Loucy (cell line): ENCODE measurements at regions not wholly inside any gene's neighbourhood (a gene's known extent, or its start where the extent isn't known, plus 50 kb on each side); places are given as distances from the start of the nearest gene placed in this dataset.

Source experiments
- H2AFZ ChIP-seq: fragments of 200-600 bp; sonication (generic); 2 replicates; pipeline ENCODE4 v1.6.0; 2016; ENCODE audit warnings: antibody characterized with exemption, mild to moderate bottlenecking, low read length, moderate library complexity
- H3F3A ChIP-seq: fragments of 200-600 bp; 2 replicates; pipeline ENCODE4 v1.6.0; 2016; ENCODE audit warnings: antibody characterized with exemption, low read depth, mild to moderate bottlenecking
- H3K27me3 ChIP-seq: fragments of 200-600 bp; sonication (generic); 2 replicates; pipeline ENCODE4 v1.6.1; 2014; ENCODE audit warnings: low read length, mild to moderate bottlenecking; ENCODE audit not compliant: insufficient read depth, poor library complexity, severe bottlenecking
- H3K36me3 ChIP-seq: fragments of 200-600 bp; sonication (generic); 2 replicates; pipeline ENCODE4 v1.6.1; 2016; ENCODE audit warnings: low read length; ENCODE audit not compliant: insufficient read depth
- H3K4me1 ChIP-seq: fragments of 200-600 bp; sonication (generic); 2 replicates; pipeline ENCODE4 v1.5.1; 2014; ENCODE audit warnings: low read length, mild to moderate bottlenecking; ENCODE audit not compliant: insufficient read depth, poor library complexity, severe bottlenecking
- H3K4me2 ChIP-seq: fragments of 200-600 bp; sonication (generic); 2 replicates; pipeline ENCODE4 v1.6.0; 2014; ENCODE audit warnings: antibody characterized with exemption, low read length, low read depth, mild to moderate bottlenecking; ENCODE audit not compliant: poor library complexity, severe bottlenecking
- H3K4me3 ChIP-seq: fragments of 200-600 bp; sonication (generic); 2 replicates; pipeline ENCODE4 v1.5.1; 2014; ENCODE audit warnings: low read length, mild to moderate bottlenecking, mixed read lengths; ENCODE audit not compliant: poor library complexity, severe bottlenecking
- H3K79me2 ChIP-seq: fragments of 200-600 bp; sonication (generic); 2 replicates; pipeline ENCODE4 v1.6.1; 2014; ENCODE audit warnings: low read length; ENCODE audit not compliant: insufficient read depth
- H3K9ac ChIP-seq: fragments of 200-600 bp; sonication (generic); 2 replicates; pipeline ENCODE4 v1.6.0; 2014; ENCODE audit warnings: mild to moderate bottlenecking, low read depth, low read length, moderate library complexity; ENCODE audit not compliant: poor library complexity, severe bottlenecking
- H3K9me2 ChIP-seq: fragments of 200-600 bp; sonication (generic); replicated peaks from 2 replicates; pipeline ENCODE4 v1.6.1; 2016; ENCODE audit warnings: low read depth, low read length, mixed read lengths
- H3K9me3 ChIP-seq: fragments of 200-600 bp; sonication (generic); 2 replicates; pipeline ENCODE4 v1.6.1; 2014; ENCODE audit warnings: mild to moderate bottlenecking, antibody characterized with exemption, low read length, low read depth; ENCODE audit not compliant: insufficient read depth
- H4K20me1 ChIP-seq: fragments of 200-600 bp; sonication (generic); 2 replicates; pipeline ENCODE4 v1.6.0; 2014; ENCODE audit warnings: antibody characterized with exemption, low read length, mild to moderate bottlenecking; ENCODE audit not compliant: insufficient read depth, poor library complexity, severe bottlenecking
- CTCF ChIP-seq: fragments of 200-600 bp; sonication (generic); conservative IDR thresholded peaks from 2 replicates; pipeline ENCODE4 v1.5.1; 2014; ENCODE audit warnings: mild to moderate bottlenecking, antibody characterized with exemption, low read length
- EZH2phosphoT487 ChIP-seq: fragments of 200-600 bp; IDR thresholded peaks from 2 replicates; pipeline ENCODE4 v1.6.1; 2018; ENCODE audit warnings: antibody characterized with exemption, mild to moderate bottlenecking, moderate library complexity, borderline replicate concordance

DNA sequence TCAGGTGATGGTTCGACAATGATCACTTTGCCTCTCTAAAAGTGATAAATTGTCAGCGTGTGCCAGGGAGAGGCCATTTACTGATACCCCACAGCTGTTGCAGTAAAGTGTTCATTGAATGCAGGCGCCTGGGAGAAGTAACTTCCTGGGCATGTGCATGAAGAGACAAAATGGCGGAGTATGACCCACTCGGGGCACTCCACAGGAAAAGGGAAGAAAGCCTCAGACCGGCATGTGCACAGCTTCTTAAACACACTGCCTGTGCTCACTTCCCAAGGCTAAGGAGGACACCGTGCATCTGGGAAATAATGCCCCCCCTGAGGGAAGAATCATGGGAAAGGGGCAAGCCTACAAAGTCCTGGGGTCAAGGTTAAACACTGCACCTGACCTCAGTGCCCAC is 329.5 kb downstream of the ICE1 start:
- Histone ChIP-seq H4K20me1 (no peaks in the 10 kb centered on the region), H3K36me3 (no peaks in the 10 kb centered on the region), H3K4me2 (no peak overlapping the region), H3K9me3 (no peaks in the 10 kb centered on the region), H3K4me3 (no peak overlapping the region), H3K79me2 (no peaks in the 10 kb centered on the region), H3K4me1 (no peaks in the 10 kb centered on the region), H3K27me3 (no peaks in the 10 kb centered on the region), H3K9me2 (no peaks in the 10 kb centered on the region), H3F3A (no peaks in the 10 kb centered on the region), H3K9ac (no peak overlapping the region), H2AFZ (no peak overlapping the region)
- TF ChIP-seq CTCF (no peak), EZH2phosphoT487 (no peak)

- no peaks in the 10 kb centered on the region for H3K36me3 ChIP-seq
- H3K4me1 ChIP-seq = no peaks in the 10 kb centered on the region
- no peak overlapping the region for H2AFZ ChIP-seq
- no peaks in the 10 kb centered on the region for H3K27me3 ChIP-seq
- no peaks in the 10 kb centered on the region for H3K79me2 ChIP-seq
- H3K9ac ChIP-seq = no peak overlapping the region
- no peaks in the 10 kb centered on the region for H3K9me2 ChIP-seq
- no peaks in the 10 kb centered on the region for H4K20me1 ChIP-seq
- no peaks in the 10 kb centered on the region for H3F3A ChIP-seq
- TF ChIP-seq EZH2phosphoT487 (no peak), CTCF (no peak)
- H3K9me3 ChIP-seq = no peaks in the 10 kb centered on the region
- H3K4me3 ChIP-seq = no peak overlapping the region
- no peak overlapping the region for H3K4me2 ChIP-seq
Observed at GRCh38 chr5:5751498-5751897, 329.0 kb downstream of the ICE1 start.

DNA sequence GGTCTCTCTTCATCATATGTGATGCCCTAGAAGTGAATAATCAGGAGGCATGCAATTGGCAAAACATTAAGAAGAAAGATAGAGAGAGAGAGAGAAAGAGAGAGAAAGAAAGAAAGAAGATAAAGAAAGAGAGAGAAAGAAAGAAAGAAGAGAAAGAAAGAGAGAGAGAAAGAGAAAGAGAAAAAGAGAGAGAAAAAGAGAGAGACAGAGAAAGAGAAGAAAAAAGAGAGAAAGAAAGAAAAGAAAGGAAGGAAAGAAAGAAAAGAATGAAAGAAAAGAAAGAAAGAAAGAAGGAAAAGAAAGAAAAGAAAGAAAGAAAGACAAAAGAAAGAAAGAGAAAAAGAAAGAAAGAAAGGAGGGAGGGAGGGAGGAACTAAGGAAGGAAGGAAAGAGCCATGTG is 318.9 kb downstream of the ICE1 start:
- no peak for TF ChIP-seq EZH2phosphoT487
- TF ChIP-seq CTCF = no peak
- no peaks in the 10 kb centered on the region for H3K4me1 ChIP-seq
- no peak overlapping the region for H3K9ac ChIP-seq
- no peak overlapping the region for H3K4me2 ChIP-seq
- H3K79me2 ChIP-seq = no peaks in the 10 kb centered on the region
- H3K36me3 ChIP-seq = no peaks in the 10 kb centered on the region
- no peak overlapping the region for H2AFZ ChIP-seq
- no peak overlapping the region for H3K4me3 ChIP-seq
- H3F3A ChIP-seq = no peaks in the 10 kb centered on the region
- no peaks in the 10 kb centered on the region for H3K9me2 ChIP-seq
- H3K9me3 ChIP-seq = peaks cover 3% of the 10 kb centered on the region; the same call in 1 of the 2 replicates
- H3K27me3 ChIP-seq = no peaks in the 10 kb centered on the region
- H4K20me1 ChIP-seq = no peaks in the 10 kb centered on the region
